KOPT-K1 (cell line): ENCODE measurements at regions not wholly inside any gene's neighbourhood (a gene's known extent, or its start where the extent isn't known, plus 50 kb on each side); places are given as distances from the start of the nearest gene placed in this dataset.

Experiments used
- H3K27ac ChIP-seq: fragments of 200-600 bp; sonication (generic); 2 replicates; pipeline ENCODE4 v1.5.1; 2016; ENCODE audit warnings: antibody characterized with exemption, mild to moderate bottlenecking, low read depth, low read length; ENCODE audit not compliant: poor library complexity, severe bottlenecking
- H3K36me3 ChIP-seq: fragments of 200-600 bp; sonication (generic); 2 replicates; pipeline ENCODE4 v1.5.1; 2017; ENCODE audit warnings: antibody characterized with exemption, mild to moderate bottlenecking, low read length, moderate library complexity; ENCODE audit not compliant: insufficient read depth
- H3K9me3 ChIP-seq: fragments of 200-600 bp; sonication (generic); 2 replicates; pipeline ENCODE4 v1.5.1; 2017; ENCODE audit warnings: antibody characterized with exemption, low read length, mild to moderate bottlenecking; ENCODE audit not compliant: insufficient read depth, poor library complexity, severe bottlenecking

DNA sequence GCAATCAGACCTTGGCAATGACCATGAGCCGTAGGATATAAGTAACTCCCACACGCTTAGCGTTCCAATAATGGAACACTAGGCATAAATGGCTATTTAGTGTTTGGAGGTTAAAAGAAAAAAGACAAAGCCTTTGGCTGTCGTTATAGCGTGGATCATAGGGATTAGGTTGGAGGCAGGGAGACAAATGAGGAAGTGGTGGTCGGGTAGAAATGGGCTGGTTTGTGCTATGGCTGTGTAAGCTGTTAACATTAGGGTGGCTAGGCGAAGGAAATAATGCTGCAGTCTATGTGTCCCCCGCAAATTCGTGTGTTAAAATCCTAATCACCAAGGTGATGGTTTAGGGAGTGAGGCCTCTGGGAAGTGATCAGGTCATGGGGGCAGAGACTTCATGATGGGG is 120.4 kb upstream of the IRX6 start:
- Histone ChIP-seq H3K36me3 (no peaks in the 10 kb centered on the region), H3K9me3 (peaks cover 3% of the 10 kb centered on the region), H3K27ac (no peak overlapping the region)

DNA sequence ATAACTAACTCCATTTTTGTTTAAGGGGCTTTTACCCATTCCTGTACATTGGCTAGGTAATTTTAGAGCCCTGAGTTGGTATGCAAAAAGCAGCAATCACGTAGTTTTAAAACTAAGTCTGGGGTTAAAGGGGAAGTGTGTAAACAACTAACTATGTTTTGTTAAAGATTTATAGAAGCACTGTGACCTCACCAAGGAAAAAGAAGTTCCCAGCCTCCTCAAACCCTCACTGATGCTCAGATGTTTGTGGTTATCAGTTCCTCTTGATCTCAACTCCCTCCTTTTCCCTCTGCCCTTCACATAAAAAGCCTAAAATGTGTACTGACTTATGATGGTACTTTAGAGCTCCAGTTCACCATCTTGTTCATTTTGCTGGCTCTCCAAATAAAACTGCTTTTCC is 119.9 kb upstream of the IRX6 start:
- no peaks in the 10 kb centered on the region for H3K36me3 ChIP-seq
- no peaks in the 10 kb centered on the region for H3K9me3 ChIP-seq
- H3K27ac ChIP-seq: no peak overlapping the region

- Histone ChIP-seq H3K27ac (no peak overlapping the region), H3K36me3 (no peaks in the 10 kb centered on the region), H3K9me3 (no peaks in the 10 kb centered on the region)
These were observed 119.1 kb upstream of the IRX6 start for GRCh38 chr16:55204923-55205322.

GRCh38 chr16:55207693-55208428 is 116.1 kb upstream of the IRX6 start:
- Histone ChIP-seq H3K36me3 (no peaks in the 10 kb centered on the region), H3K9me3 (no peaks in the 10 kb centered on the region), H3K27ac (no peak overlapping the region)

- Histone ChIP-seq H3K36me3 (no peaks in the 10 kb centered on the region), H3K27ac (no peak overlapping the region), H3K9me3 (no peaks in the 10 kb centered on the region)
These were observed 114.4 kb upstream of the IRX6 start for GRCh38 chr16:55209626-55210025.

- Histone ChIP-seq H3K27ac (no peak overlapping the region), H3K36me3 (no peaks in the 10 kb centered on the region), H3K9me3 (no peaks in the 10 kb centered on the region)
These were observed 111.2 kb upstream of the IRX6 start for GRCh38 chr16:55212791-55213190.

DNA sequence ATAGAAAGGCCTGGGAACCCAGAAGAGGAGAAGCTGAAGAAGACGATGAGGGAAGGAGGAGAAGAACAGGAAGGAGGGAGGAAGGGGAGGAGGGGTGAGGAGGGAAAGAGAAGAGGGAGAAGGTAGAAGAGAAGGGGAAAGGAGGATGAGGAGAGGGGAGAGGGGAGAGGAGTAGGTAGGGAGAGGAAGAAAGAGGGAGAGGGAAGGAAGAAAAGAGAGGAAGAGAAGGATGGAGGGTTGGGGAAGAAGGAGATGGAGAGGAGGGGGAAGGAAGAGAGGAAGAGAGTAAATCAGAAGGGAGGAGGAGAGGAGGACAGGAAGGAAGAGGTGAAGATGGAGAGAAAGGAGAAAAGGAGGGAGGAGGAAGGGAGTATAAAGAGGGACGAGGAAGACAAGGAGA is 109.6 kb upstream of the IRX6 start:
- Histone ChIP-seq H3K36me3 (no peaks in the 10 kb centered on the region), H3K27ac (no peak overlapping the region), H3K9me3 (no peaks in the 10 kb centered on the region)

- Histone ChIP-seq H3K9me3 (no peaks in the 10 kb centered on the region), H3K36me3 (no peaks in the 10 kb centered on the region), H3K27ac (no peak overlapping the region)
These were observed 109.0 kb upstream of the IRX6 start for GRCh38 chr16:55214974-55215494.

- no peaks in the 10 kb centered on the region for H3K9me3 ChIP-seq
These were observed 106.6 kb upstream of the IRX6 start for GRCh38 chr16:55217392-55217791.

GRCh38 chr16:55221836-55222235 is 102.2 kb upstream of the IRX6 start:
- no peaks in the 10 kb centered on the region for H3K36me3 ChIP-seq
- H3K9me3 ChIP-seq: peaks cover 9% of the 10 kb centered on the region

More at GRCh38 chr16:55217392-55217791, 106.6 kb upstream of the IRX6 start:
- Histone ChIP-seq H3K27ac (no peak overlapping the region), H3K36me3 (no peaks in the 10 kb centered on the region)

GRCh38 chr16:55222486-55222885 is 101.5 kb upstream of the IRX6 start:
- H3K36me3 ChIP-seq: no peaks in the 10 kb centered on the region
- H3K27ac ChIP-seq: no peak overlapping the region
- H3K9me3 ChIP-seq: peaks cover 9% of the 10 kb centered on the region

More at GRCh38 chr16:55221836-55222235, 102.2 kb upstream of the IRX6 start:
- no peak overlapping the region for H3K27ac ChIP-seq

- peaks cover 9% of the 10 kb centered on the region for H3K9me3 ChIP-seq
- no peak overlapping the region for H3K27ac ChIP-seq
- H3K36me3 ChIP-seq: no peaks in the 10 kb centered on the region
These were observed 97.9 kb upstream of the IRX6 start for GRCh38 chr16:55225972-55226542.

DNA sequence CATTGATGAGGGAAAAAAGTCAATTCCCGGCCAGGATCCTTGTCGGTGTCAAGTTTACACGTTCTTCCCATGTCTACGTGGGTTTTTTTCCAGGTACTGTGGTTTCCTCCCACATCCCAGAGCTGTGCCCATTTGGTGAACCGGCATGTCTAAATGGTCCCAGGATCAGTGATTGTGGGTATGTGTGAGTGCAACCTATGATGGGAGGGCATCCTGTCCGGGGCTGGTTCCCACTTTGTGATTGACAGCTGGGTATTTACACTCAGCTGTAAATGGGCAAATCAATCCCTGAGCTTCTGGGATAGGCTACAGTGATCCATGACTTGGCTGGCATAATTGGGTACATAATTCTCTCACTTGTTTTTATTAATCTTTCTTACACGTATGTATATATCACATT is 91.2 kb upstream of the IRX6 start:
- Histone ChIP-seq H3K9me3 (no peaks in the 10 kb centered on the region), H3K36me3 (no peaks in the 10 kb centered on the region), H3K27ac (no peak overlapping the region)

- Histone ChIP-seq H3K9me3 (no peaks in the 10 kb centered on the region), H3K27ac (no peak overlapping the region), H3K36me3 (no peaks in the 10 kb centered on the region)
These were observed 90.5 kb upstream of the IRX6 start for GRCh38 chr16:55233464-55233863.

- Histone ChIP-seq H3K9me3 (no peaks in the 10 kb centered on the region), H3K27ac (no peak overlapping the region), H3K36me3 (no peaks in the 10 kb centered on the region)
These were observed 87.3 kb upstream of the IRX6 start for GRCh38 chr16:55236655-55237054.

DNA sequence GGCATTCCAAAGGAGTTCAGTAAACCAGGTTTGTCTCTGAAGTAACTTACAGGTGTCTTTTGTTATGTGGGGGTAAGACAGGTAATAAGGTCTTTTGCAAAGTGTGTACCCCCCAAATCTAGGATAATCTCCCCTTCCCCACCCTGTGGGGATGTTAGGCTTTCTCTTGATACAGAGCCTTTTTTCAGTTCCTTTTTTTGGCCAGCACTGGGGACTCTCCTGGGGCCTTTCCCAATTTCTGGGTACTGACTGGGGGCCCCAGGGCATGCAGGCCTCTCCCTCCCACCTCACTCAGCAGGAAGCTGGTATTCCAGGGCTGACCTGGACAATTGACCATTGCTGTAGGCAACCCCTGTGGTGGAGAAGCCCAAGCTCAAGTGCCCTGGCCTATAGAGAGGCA is 84.3 kb upstream of the IRX6 start:
- H3K9me3 ChIP-seq: no peaks in the 10 kb centered on the region

More for the DNA sequence above, 84.3 kb upstream of the IRX6 start:
- no peak overlapping the region for H3K27ac ChIP-seq
- no peaks in the 10 kb centered on the region for H3K36me3 ChIP-seq
